OCI-LY7 (cell line): ENCODE measurements at regions not wholly inside any gene's neighbourhood (a gene's known extent, or its start where the extent isn't known, plus 50 kb on each side); places are given as distances from the start of the nearest gene placed in this dataset.

Experiments
- BruUV-seq: library from RNA; stranded (reverse); fragments of 400-500 nt; replicated peaks from 2 replicates; lab custom pipeline; 2021; lab: Mats Ljungman, UMichigan
- CTCF ChIA-PET: fragments of 300-600 bp; sonication (Branson Sonifier 250); formaldehyde crosslinking; loops from one replicate; lab custom pipeline; 2022; ENCODE audit warnings: antibody characterized with exemption; ENCODE audit not compliant: unreplicated experiment; lab: Charles Lee
- POLR2A ChIA-PET: fragments of 300-600 bp; sonication (Branson Sonifier 250); formaldehyde crosslinking; loops from one replicate; lab custom pipeline; 2022; ENCODE audit warnings: antibody characterized with exemption; lab: Charles Lee
- DNase-seq: peaks from one replicate; pipeline ENCODE4 v3.0.0-alpha.2; 2015; ENCODE audit warnings: low spot score
- H2AFZ ChIP-seq: fragments of 200-600 bp; sonication (generic), shearing (Covaris generic); 2 replicates; pipeline ENCODE4 v1.6.1; 2014; ENCODE audit warnings: mild to moderate bottlenecking, antibody characterized with exemption, low read length, moderate library complexity
- H3K27ac ChIP-seq: fragments of 200-600 bp; sonication (generic); 2 replicates; pipeline ENCODE4 v1.5.1; 2014; ENCODE audit warnings: mixed run types, low read depth, mild to moderate bottlenecking, moderate library complexity, low read length, inconsistent platforms; ENCODE audit not compliant: poor library complexity, severe bottlenecking
- H3K36me3 ChIP-seq: fragments of 200-600 bp; sonication (generic); 2 replicates; pipeline ENCODE4 v1.6.1; 2014; ENCODE audit warnings: mild to moderate bottlenecking, antibody characterized with exemption, low read length, moderate library complexity, mixed read lengths; ENCODE audit not compliant: insufficient read depth
- H3K4me1 ChIP-seq: fragments of 200-600 bp; sonication (generic); 2 replicates; pipeline ENCODE4 v1.5.1; 2014; ENCODE audit warnings: mild to moderate bottlenecking, low read length; ENCODE audit not compliant: insufficient read depth, poor library complexity, severe bottlenecking
- H3K4me2 ChIP-seq: fragments of 200-600 bp; sonication (generic); 2 replicates; pipeline ENCODE4 v1.6.1; 2014; ENCODE audit warnings: mild to moderate bottlenecking, low read length
- H3K4me3 ChIP-seq: fragments of 200-600 bp; sonication (generic); 2 replicates; pipeline ENCODE4 v1.5.1; 2014; ENCODE audit warnings: mild to moderate bottlenecking, low read depth, low read length; ENCODE audit not compliant: poor library complexity, severe bottlenecking
- H3K79me2 ChIP-seq: fragments of 200-600 bp; sonication (generic); 2 replicates; pipeline ENCODE4 v1.6.1; 2016; ENCODE audit warnings: low read depth, mild to moderate bottlenecking, low read length, moderate library complexity, mixed read lengths; ENCODE audit not compliant: insufficient read depth
- H3K9me2 ChIP-seq: fragments of 200-600 bp; sonication (generic); 2 replicates; pipeline ENCODE4 v1.6.1; 2016; ENCODE audit warnings: mild to moderate bottlenecking, low read length, mixed read lengths; ENCODE audit not compliant: insufficient read depth
- H3K9me3 ChIP-seq: fragments of 200-600 bp; sonication (generic); 2 replicates; pipeline ENCODE4 v1.6.1; 2014; ENCODE audit warnings: mild to moderate bottlenecking, mixed run types, low read length, mixed read lengths
- H4K20me1 ChIP-seq: fragments of 200-600 bp; sonication (generic); 2 replicates; pipeline ENCODE4 v1.6.1; 2014; ENCODE audit warnings: mild to moderate bottlenecking, antibody characterized with exemption, low read length, moderate library complexity, mixed read lengths; ENCODE audit not compliant: insufficient read depth
- EZH2phosphoT487 ChIP-seq: fragments of 200-600 bp; sonication (generic); IDR thresholded peaks from 2 replicates; pipeline ENCODE4 v1.6.1; 2018; ENCODE audit warnings: low read depth, borderline replicate concordance, mild to moderate bottlenecking, mixed run types, antibody characterized with exemption, low read length, moderate library complexity, mixed read lengths
- intact Hi-C: fragments of 100-400 bp; cut with micrococcal nuclease; formaldehyde crosslinking; loops from one replicate; pipeline ENCODE4 v1.10.0; 2022; ENCODE audit not compliant: unreplicated experiment
- TF ChIP-seq, protein P1 (sequence below): fragments of 200-600 bp; sonication (generic); conservative IDR thresholded peaks from 2 replicates; pipeline ENCODE4 v1.5.1; 2014; ENCODE audit warnings: mild to moderate bottlenecking, antibody characterized with exemption, low read length, moderate library complexity, mixed read lengths

DNA sequence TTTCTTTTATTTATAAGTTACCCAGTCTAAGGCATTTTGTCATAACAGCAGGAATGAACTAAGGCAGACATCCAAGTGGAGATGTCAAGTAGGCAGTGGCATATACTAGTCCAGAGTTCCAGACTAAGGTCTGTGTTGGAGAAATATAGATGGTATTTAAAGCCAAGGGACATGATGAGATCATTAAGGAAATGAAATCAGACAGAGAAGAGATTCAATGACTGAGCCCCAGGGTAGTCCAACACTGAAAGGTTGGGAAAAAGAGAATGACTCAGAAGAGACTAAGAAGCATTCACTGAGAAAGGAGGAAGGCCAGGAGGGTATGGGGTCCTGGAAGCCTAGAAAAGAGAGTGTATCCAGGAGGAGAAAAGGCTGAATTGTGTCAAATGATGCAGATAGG lies 442.2 kb upstream of the CCDC196 start:
- intact Hi-C loops, result no loop called here
- BruUV-seq, result no TSS peak
- H3K4me1 ChIP-seq, result no peaks in the 10 kb centered on the region
- no peaks in the 10 kb centered on the region for H3K36me3 ChIP-seq
- no peaks in the 10 kb centered on the region for H3K9me2 ChIP-seq
- no peak overlapping the region for H3K4me2 ChIP-seq
- H4K20me1 ChIP-seq, result no peaks in the 10 kb centered on the region
- TF ChIP-seq EZH2phosphoT487, result no peak
- TF ChIP-seq, protein P1, sequence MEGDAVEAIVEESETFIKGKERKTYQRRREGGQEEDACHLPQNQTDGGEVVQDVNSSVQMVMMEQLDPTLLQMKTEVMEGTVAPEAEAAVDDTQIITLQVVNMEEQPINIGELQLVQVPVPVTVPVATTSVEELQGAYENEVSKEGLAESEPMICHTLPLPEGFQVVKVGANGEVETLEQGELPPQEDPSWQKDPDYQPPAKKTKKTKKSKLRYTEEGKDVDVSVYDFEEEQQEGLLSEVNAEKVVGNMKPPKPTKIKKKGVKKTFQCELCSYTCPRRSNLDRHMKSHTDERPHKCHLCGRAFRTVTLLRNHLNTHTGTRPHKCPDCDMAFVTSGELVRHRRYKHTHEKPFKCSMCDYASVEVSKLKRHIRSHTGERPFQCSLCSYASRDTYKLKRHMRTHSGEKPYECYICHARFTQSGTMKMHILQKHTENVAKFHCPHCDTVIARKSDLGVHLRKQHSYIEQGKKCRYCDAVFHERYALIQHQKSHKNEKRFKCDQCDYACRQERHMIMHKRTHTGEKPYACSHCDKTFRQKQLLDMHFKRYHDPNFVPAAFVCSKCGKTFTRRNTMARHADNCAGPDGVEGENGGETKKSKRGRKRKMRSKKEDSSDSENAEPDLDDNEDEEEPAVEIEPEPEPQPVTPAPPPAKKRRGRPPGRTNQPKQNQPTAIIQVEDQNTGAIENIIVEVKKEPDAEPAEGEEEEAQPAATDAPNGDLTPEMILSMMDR, result no peak
- H3K4me3 ChIP-seq, result no peak overlapping the region
- ChIA-PET CTCF (no interaction called here), POLR2A (no interaction called here)
- H2AFZ ChIP-seq, result no peak overlapping the region
- H3K79me2 ChIP-seq, result no peaks in the 10 kb centered on the region
- no peak for DNase-seq
- no peak overlapping the region for H3K27ac ChIP-seq
- H3K9me3 ChIP-seq, result no peaks in the 10 kb centered on the region

GRCh38 chr14:66045572-66046021 lies 440.6 kb upstream of the CCDC196 start:
- no peak overlapping the region for H3K4me2 ChIP-seq
- no TSS peak for BruUV-seq
- no peaks in the 10 kb centered on the region for H3K36me3 ChIP-seq
- H3K27ac ChIP-seq, result no peak overlapping the region
- H3K9me3 ChIP-seq, result no peaks in the 10 kb centered on the region
- H3K9me2 ChIP-seq, result no peaks in the 10 kb centered on the region
- intact Hi-C loops, result no loop called here
- peak overlapping the region; percentile 77 for H2AFZ ChIP-seq
- ChIA-PET CTCF (no interaction called here), POLR2A (interaction anchor here (1.1 to 1.5 kb wide), 2 partner anchors 9 to 28 kb away, joined by 3 to 4 read pairs; no protein-coding TSS in a partner anchor)
- H3K4me1 ChIP-seq, result no peaks in the 10 kb centered on the region
- H3K4me3 ChIP-seq, result no peak overlapping the region
- TF ChIP-seq, protein P1, result no peak
- H4K20me1 ChIP-seq, result no peaks in the 10 kb centered on the region
- DNase-seq, result no peak
- no peaks in the 10 kb centered on the region for H3K79me2 ChIP-seq

DNA sequence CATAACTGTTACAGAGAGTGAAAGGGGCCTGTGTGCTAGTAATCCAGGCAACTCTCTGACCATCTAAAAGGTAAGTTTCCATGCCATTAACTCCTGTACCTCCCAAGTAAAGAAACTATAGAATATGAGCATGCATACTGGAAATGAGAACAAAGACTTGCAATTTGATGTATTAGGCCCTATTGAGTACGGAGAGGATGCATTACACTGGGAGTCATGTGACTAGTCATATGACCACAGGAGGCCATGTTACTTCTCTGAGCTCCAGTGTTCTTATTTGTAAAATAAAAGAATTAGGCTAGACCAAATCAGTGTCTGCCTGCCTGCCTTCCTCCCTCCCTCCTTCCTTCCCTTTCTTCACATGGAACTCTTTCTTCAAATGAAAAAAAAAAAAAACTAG lies 440.1 kb upstream of the CCDC196 start:
- Histone ChIP-seq H3K79me2 (no peaks in the 10 kb centered on the region), H3K4me2 (no peak overlapping the region), H3K27ac (no peak overlapping the region), H3K9me3 (no peaks in the 10 kb centered on the region), H2AFZ (peak overlapping the region; percentile 77), H4K20me1 (no peaks in the 10 kb centered on the region), H3K4me1 (no peaks in the 10 kb centered on the region), H3K9me2 (no peaks in the 10 kb centered on the region), H3K4me3 (no peak overlapping the region), H3K36me3 (no peaks in the 10 kb centered on the region)
- intact Hi-C loops, result no loop called here
- no TSS peak for BruUV-seq
- TF ChIP-seq EZH2phosphoT487, result no peak
- TF ChIP-seq, protein P1, result no peak
- POLR2A ChIA-PET, result interaction anchor here (0.6 to 1.5 kb wide), 3 partner anchors 10 to 42 kb away, joined by 3 to 4 read pairs (median 3); no protein-coding TSS in a partner anchor
- CTCF ChIA-PET, result no interaction called here
- peak; percentile 8 for DNase-seq
